Activated T-helper 17 cell treated with anti-CD3 and anti-CD28 coated beads, Interleukin-2, amount 50 U/mL, for 72 hours (primary cell): ENCODE measurements at regions not wholly inside any gene's neighbourhood (a gene's known extent, or its start where the extent isn't known, plus 50 kb on each side); places are given as distances from the start of the nearest gene placed in this dataset.
A peak's percentile ranks its signal among the peaks of the same experiment; 100 is the strongest.
"Not testable (repeated sequence)": the region's sequence is repeated elsewhere in the genome, so short reads cannot be mapped to it uniquely, and the experiment has no call there.

ENCODE experiments used
- ATAC-seq: fragments of 150-1000 bp; cut with Tn5 transposase; replicated peaks from 2 replicates; pipeline ENCODE4 v1.10.0; 2021; ENCODE audit warnings: mild to moderate bottlenecking, moderate library complexity
- H3K27ac Mint-ChIP-seq: one replicate; pipeline ENCODE4 v1.8.0; 2022; ENCODE audit warnings: mixed read lengths
- H3K27me3 Mint-ChIP-seq: one replicate; pipeline ENCODE4 v1.8.0; 2022; ENCODE audit warnings: mixed read lengths
- H3K36me3 Mint-ChIP-seq: one replicate; pipeline ENCODE4 v1.8.0; 2022; ENCODE audit warnings: low read depth, mild to moderate bottlenecking, mixed read lengths
- H3K4me1 Mint-ChIP-seq: one replicate; pipeline ENCODE4 v1.8.0; 2022; ENCODE audit warnings: mixed read lengths
- H3K4me3 Mint-ChIP-seq: one replicate; pipeline ENCODE4 v1.8.0; 2022; ENCODE audit warnings: mild to moderate bottlenecking, mixed read lengths
- H3K9me3 Mint-ChIP-seq: one replicate; pipeline ENCODE4 v1.8.0; 2022; ENCODE audit warnings: mixed read lengths

- Mint-ChIP-seq H3K27me3 (peaks cover 5% of the 10 kb centered on the region), H3K9me3 (no peaks in the 10 kb centered on the region), H3K27ac (no peak overlapping the region), H3K36me3 (no peaks in the 10 kb centered on the region), H3K4me1 (no peaks in the 10 kb centered on the region), H3K4me3 (no peak overlapping the region)
- ATAC-seq = no peak
Observed at GRCh38 chr12:4202487-4202886, 71.1 kb upstream of the CCND2 start.

DNA sequence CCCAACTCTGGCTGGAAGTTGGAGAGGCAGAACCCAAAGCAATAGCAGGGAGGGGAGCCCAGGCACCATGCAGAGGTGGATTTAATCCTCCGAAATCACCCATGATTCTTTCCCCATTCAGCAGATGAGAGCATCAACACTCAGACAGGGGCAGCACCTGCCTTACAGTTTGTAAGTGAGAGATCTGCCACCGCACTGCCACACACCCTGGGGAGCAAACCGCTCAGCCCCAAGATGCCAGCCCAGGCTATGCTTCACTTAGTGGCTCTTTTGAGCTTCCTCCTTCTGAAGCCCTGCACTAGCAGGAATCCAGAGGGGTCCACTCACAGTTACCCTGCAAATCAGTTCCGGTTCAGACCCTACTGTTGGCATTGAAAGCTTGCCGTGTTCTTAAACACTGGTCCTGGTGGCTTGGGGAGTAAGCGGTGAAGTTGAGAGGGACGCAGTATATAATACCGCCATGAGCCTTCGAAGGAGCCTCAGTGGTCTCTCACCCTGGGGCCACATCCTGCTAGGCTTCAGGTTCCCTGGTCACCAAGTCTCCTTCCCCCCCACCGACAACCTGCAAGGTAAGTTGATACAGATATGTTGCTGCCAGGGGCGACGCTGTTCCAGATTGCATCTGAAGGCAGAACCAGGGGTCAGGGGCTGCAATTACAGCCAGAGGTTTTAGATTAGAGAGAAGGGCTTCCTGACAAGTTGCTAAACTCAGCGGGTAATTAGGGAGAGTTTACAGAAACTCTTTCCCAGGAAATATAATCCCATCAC, 72.0 kb upstream of the CCND2 start:
- H3K27ac Mint-ChIP-seq = no peak overlapping the region
- ATAC-seq = no peak
- no peaks in the 10 kb centered on the region for H3K4me1 Mint-ChIP-seq
- H3K9me3 Mint-ChIP-seq = no peaks in the 10 kb centered on the region
- H3K4me3 Mint-ChIP-seq = no peak overlapping the region
- H3K27me3 Mint-ChIP-seq = peaks cover 5% of the 10 kb centered on the region
- H3K36me3 Mint-ChIP-seq = no peaks in the 10 kb centered on the region

- Mint-ChIP-seq H3K4me3 (no peak overlapping the region), H3K27ac (peak overlapping the region; percentile 30), H3K36me3 (no peaks in the 10 kb centered on the region), H3K4me1 (no peaks in the 10 kb centered on the region), H3K9me3 (no peaks in the 10 kb centered on the region), H3K27me3 (peaks cover 5% of the 10 kb centered on the region)
- no peak for ATAC-seq
Observed at GRCh38 chr12:4197922-4198763, 75.4 kb upstream of the CCND2 start.

GRCh38 chr12:4196805-4197420, 76.6 kb upstream of the CCND2 start:
- Mint-ChIP-seq H3K27me3 (no peaks in the 10 kb centered on the region), H3K4me3 (no peak overlapping the region), H3K4me1 (no peaks in the 10 kb centered on the region), H3K27ac (no peak overlapping the region), H3K9me3 (no peaks in the 10 kb centered on the region), H3K36me3 (no peaks in the 10 kb centered on the region)
- ATAC-seq = no peak

- no peaks in the 10 kb centered on the region for H3K27me3 Mint-ChIP-seq
Observed at GRCh38 chr12:4194668-4195067, 78.9 kb upstream of the CCND2 start.

GRCh38 chr12:4193821-4194220, 79.7 kb upstream of the CCND2 start:
- no peak overlapping the region for H3K4me3 Mint-ChIP-seq
- no peaks in the 10 kb centered on the region for H3K9me3 Mint-ChIP-seq
- ATAC-seq = no peak
- no peaks in the 10 kb centered on the region for H3K27me3 Mint-ChIP-seq
- H3K27ac Mint-ChIP-seq = no peak overlapping the region
- H3K36me3 Mint-ChIP-seq = no peaks in the 10 kb centered on the region
- H3K4me1 Mint-ChIP-seq = no peaks in the 10 kb centered on the region

More at GRCh38 chr12:4194668-4195067, 78.9 kb upstream of the CCND2 start:
- H3K4me3 Mint-ChIP-seq = no peak overlapping the region
- H3K4me1 Mint-ChIP-seq = no peaks in the 10 kb centered on the region
- H3K36me3 Mint-ChIP-seq = no peaks in the 10 kb centered on the region
- no peak for ATAC-seq
- H3K9me3 Mint-ChIP-seq = no peaks in the 10 kb centered on the region
- no peak overlapping the region for H3K27ac Mint-ChIP-seq

DNA sequence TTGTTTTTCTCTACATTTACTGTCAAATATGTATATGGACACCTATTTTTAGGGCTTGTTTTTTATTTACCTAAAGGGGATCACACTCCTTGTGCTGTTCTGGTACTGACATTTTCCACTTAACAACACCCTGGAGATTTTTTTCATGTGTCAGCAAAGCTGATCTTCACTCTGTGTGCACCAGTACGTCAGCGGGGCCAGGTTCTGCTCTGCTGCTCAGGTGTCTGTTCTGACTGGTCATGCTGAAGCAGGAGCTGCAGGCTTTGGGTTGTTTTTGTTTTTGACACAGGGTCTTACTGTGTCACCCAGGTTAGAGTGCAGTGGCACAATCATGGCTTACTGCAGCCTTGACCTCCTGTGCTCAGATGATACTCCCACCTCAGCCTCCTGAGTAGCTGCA, 81.9 kb upstream of the CCND2 start:
- Mint-ChIP-seq H3K4me1 (no peaks in the 10 kb centered on the region), H3K36me3 (no peaks in the 10 kb centered on the region), H3K9me3 (no peaks in the 10 kb centered on the region), H3K27ac (no peak overlapping the region), H3K4me3 (no peak overlapping the region), H3K27me3 (no peaks in the 10 kb centered on the region)
- ATAC-seq = no peak

DNA sequence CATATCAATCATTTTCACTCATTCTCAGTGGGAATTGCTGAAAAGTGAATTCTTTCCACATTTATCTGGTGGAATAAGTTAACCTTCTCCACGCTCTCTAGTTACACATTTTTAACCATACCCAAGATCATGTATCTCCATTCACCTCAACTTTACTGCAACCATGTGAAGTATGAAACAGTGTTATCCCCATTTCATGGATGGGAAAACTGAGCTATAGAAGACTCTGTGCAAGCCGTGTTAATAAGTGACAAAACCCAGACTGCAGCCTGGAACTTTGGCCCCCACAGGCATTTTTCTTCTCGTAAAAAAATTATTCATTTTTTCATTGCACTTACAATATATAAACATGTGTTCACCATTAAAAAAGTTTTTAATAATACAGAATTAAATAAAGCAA, 82.4 kb upstream of the CCND2 start:
- H3K27ac Mint-ChIP-seq = no peak overlapping the region
- no peak overlapping the region for H3K4me3 Mint-ChIP-seq
- H3K36me3 Mint-ChIP-seq = no peaks in the 10 kb centered on the region
- no peaks in the 10 kb centered on the region for H3K4me1 Mint-ChIP-seq
- no peaks in the 10 kb centered on the region for H3K27me3 Mint-ChIP-seq
- H3K9me3 Mint-ChIP-seq = no peaks in the 10 kb centered on the region
- no peak for ATAC-seq

DNA sequence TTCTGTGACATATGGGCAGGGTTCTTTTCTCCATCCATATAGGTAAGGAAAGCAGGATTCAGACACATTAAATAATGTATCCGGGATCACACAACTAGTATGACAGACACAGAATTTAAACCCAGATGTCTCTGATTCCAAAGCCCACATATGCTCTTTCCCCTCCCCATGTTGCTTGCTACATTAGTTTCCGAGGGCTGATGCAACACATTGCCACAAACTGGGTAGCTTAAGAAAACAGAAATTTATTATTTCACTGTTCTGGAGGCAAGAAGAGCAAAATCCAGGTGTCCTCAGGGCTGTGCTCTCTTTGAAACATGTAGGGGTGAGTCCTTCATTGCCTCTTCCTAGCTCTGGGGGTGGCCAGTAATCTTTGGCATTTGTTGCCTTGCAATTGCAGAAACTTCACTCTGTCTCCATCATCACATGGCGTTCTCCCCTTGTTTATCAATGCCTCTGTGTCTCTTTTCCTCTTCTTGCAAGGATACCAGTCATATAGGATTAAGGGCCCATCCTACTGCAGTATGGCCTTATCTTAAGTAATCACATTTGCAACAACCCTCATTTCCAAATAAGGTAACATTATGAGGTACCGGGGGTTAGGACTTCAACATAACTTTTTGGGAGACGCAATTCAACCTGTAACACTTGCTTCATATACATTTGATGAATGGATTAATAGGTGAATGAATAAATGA, 83.0 kb upstream of the CCND2 start:
- Mint-ChIP-seq H3K4me3 (no peak overlapping the region), H3K4me1 (no peaks in the 10 kb centered on the region), H3K27me3 (no peaks in the 10 kb centered on the region), H3K9me3 (no peaks in the 10 kb centered on the region), H3K36me3 (no peaks in the 10 kb centered on the region), H3K27ac (no peak overlapping the region)
- ATAC-seq = no peak

DNA sequence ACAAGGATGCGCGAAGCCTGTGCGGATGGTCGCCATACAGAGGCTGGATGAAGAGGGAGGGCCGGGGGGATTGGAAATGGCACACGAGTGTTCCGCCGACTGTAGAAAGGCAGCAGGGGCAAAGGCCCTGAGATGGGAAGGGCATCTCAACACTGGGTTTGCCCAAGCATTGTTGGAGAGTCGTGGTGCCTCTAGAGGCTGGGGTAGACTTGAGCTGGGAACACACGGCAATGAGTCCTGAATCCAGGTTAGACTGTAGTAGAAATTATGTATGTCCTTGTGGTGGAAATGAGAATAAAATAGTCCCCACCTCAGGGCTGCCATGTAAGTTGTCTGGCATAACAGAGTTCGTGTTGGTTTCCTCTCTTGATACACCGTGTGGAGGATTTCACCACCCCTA, 83.8 kb upstream of the CCND2 start:
- ATAC-seq = no peak
- Mint-ChIP-seq H3K36me3 (no peaks in the 10 kb centered on the region), H3K27ac (no peak overlapping the region), H3K27me3 (no peaks in the 10 kb centered on the region), H3K4me1 (no peaks in the 10 kb centered on the region), H3K9me3 (no peaks in the 10 kb centered on the region), H3K4me3 (no peak overlapping the region)

DNA sequence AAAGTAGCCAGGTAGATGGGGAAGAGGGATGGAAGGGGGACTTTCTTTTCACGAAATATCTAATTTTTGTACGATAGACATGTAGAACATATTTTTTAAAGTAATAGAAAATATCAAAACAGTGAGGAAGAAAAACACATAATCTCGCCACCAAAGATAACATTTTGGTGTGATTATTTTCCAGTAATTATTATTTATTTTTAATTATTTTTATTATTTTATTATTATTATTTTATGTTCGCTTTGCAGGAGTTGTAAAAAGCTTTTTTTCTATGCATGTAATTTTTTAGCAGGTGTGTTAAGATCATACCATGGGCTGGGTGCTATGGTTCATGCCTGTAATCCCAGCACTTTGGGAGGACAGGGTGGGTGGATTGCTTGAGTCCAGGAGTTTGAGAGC, 85.6 kb upstream of the CCND2 start:
- no peak for ATAC-seq
- no peak overlapping the region for H3K27ac Mint-ChIP-seq
- no peaks in the 10 kb centered on the region for H3K36me3 Mint-ChIP-seq
- no peaks in the 10 kb centered on the region for H3K4me1 Mint-ChIP-seq
- H3K27me3 Mint-ChIP-seq = no peaks in the 10 kb centered on the region
- H3K4me3 Mint-ChIP-seq = no peak overlapping the region
- H3K9me3 Mint-ChIP-seq = peaks cover 1% of the 10 kb centered on the region

- not testable (repeated sequence) for H3K4me3 Mint-ChIP-seq, ATAC-seq, H3K27ac Mint-ChIP-seq, H3K27me3 Mint-ChIP-seq, H3K4me1 Mint-ChIP-seq, H3K9me3 Mint-ChIP-seq, H3K36me3 Mint-ChIP-seq
Observed at GRCh38 chr12:4187315-4187714, 86.2 kb upstream of the CCND2 start.

DNA sequence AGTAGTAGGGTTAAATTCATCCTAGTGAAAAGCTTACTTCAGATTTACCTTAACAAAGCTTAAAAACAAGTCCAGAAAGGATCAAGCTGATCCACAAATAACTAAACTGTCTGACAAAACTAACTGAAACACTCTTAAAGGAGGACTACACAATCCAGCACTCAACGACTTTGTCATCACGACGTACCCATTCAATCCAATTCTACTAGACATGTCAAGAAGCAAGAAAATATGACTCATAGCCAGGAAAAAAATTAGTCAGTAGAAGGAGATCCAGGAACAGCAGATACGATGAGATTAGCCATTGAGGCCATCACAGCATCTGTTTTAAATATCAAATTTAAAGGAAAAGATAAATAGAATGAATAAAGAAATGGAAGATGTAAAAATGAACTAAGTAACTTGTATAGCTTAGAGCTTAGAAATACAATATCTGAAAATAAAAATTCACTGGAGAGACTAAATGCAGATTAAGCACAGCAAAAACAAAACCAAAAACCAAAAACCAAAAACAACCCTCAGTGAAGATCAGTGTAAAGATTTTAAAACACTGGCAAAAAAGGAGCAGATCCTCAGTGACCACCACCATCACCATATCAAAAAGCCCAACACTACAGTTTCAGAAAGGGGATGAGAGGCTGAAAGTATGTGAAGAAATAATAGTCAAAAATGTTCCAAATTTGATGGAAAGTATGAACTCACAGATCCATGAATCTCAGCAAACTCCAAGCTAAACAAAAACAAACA, 95.0 kb upstream of the CCND2 start:
- peaks cover 5% of the 10 kb centered on the region for H3K36me3 Mint-ChIP-seq
- peaks cover 5% of the 10 kb centered on the region for H3K9me3 Mint-ChIP-seq
- H3K4me3 Mint-ChIP-seq = peak overlapping the region; percentile 34
- H3K4me1 Mint-ChIP-seq = peaks cover 17% of the 10 kb centered on the region
- peak overlapping the region; percentile 72 for H3K27ac Mint-ChIP-seq
- H3K27me3 Mint-ChIP-seq = no peaks in the 10 kb centered on the region
- peak; percentile 98 for ATAC-seq

DNA sequence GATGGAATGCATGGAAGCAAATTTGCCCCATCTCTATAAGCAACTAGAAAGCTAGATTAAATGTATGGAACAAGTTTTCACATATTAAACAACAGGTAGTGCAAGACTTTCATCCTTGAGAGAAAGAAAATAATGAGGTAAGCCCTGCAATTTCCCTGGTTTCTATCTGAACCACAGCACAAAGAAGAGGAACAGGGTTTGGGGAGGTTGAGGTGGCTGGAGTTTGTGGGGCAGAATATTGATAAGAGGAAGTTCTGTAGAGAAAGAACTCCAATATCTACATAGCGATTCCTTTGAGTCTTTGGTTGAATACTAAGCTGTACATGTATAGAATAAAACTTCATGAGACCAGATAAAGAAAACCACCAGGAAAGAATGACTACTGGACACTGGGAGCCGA, 96.3 kb upstream of the CCND2 start:
- Mint-ChIP-seq H3K27ac (peak overlapping the region; percentile 82), H3K9me3 (no peaks in the 10 kb centered on the region), H3K4me3 (peak overlapping the region; percentile 27), H3K27me3 (no peaks in the 10 kb centered on the region), H3K4me1 (peaks cover 17% of the 10 kb centered on the region), H3K36me3 (peaks cover 5% of the 10 kb centered on the region)
- no peak for ATAC-seq
